Stomach (tissue), 8 donors: ENCODE measurements at regions not wholly inside any gene's neighbourhood (a gene's known extent, or its start where the extent isn't known, plus 50 kb on each side); places are given as distances from the start of the nearest gene placed in this dataset.

Source experiments
- DNase-seq, 2 donors: peaks; one replicate each; pipeline versions ENCODE4 v3.0.0 to v3.0.0-alpha.2; 2013 to 2019
- H3K27ac ChIP-seq, 5 donors: fragments of 200-600 bp in 4 of 5; sonication (generic) in 4 of 5; one replicate each; pipeline ENCODE4 v1.5.1; 2013 to 2019; ENCODE audit warnings: mild to moderate bottlenecking in 1 of 5, moderate library complexity in 1 of 5
- H3K27me3 ChIP-seq, 3 donors: fragments of 200-600 bp; sonication (generic); one replicate each; pipeline ENCODE4 v1.5.1; 2017 to 2019; ENCODE audit warnings: mixed run types in 1 of 3
- H3K36me3 ChIP-seq, 4 donors: fragments of 200-600 bp; sonication (generic); 1 replicate in 3 of 4; 2 replicates in 1 of 4; pipeline ENCODE4 v1.5.1; 2016 to 2019
- H3K4me1 ChIP-seq, 4 donors: fragments of 200-600 bp; sonication (generic); one replicate each; pipeline ENCODE4 v1.5.1; 2016 to 2019
- H3K4me3 ChIP-seq, 4 donors: fragments of 200-600 bp; sonication (generic) in 3 of 4; one replicate each; pipeline ENCODE4 v1.5.1; 2016 to 2019; ENCODE audit warnings: mild to moderate bottlenecking in 1 of 4
- H3K9me3 ChIP-seq, 4 donors: fragments of 200-600 bp; sonication (generic); one replicate each; pipeline ENCODE4 v1.5.1; 2016 to 2019
- CTCF ChIP-seq, 7 experiments: fragments of 450-650 bp in 4 of 7; fragments of 200-600 bp in 3 of 7; sonication (generic) in 3 of 7; IDR thresholded peaks; one replicate each; pipeline ENCODE4 v1.5.1; 2016 to 2019; ENCODE audit warnings: antibody characterized with exemption in 7 of 7, control low read depth in 2 of 7, mild to moderate bottlenecking in 1 of 7
- EP300 ChIP-seq: sonication (generic); formaldehyde crosslinking; IDR thresholded peaks from one replicate; pipeline ENCODE4 v1.6.1; 2017; ENCODE audit warnings: antibody characterized with exemption
- POLR2A ChIP-seq, 4 donors: fragments of 450-650 bp; IDR thresholded peaks; one replicate each; pipeline ENCODE4 v1.6.1; 2016; ENCODE audit warnings: antibody characterized with exemption in 4 of 4, control low read depth in 2 of 4, mild to moderate bottlenecking in 1 of 4, moderate library complexity in 1 of 4
- POLR2AphosphoS5 ChIP-seq, 3 donors: sonication (generic); formaldehyde crosslinking; IDR thresholded peaks; one replicate each; pipeline ENCODE4 v1.6.1; 2016; ENCODE audit warnings: antibody characterized with exemption in 3 of 3
- WGBS, 5 donors: extraction: QIAGEN DNeasy Blood & Tissue Kit in 3 of 5; methylation state at CpG; one replicate each; pipeline versions ENCODE4 v1.1.5 to v1.1.7; 2013 to 2018; 5-methylcytosine and 5-hydroxymethylcytosine counted together
- intact Hi-C: fragments of 100-400 bp; cut with DNase I; formaldehyde crosslinking; loops from one replicate; pipeline ENCODE4 v1.15.1; 2023; ENCODE audit warnings: low total_unique reads
- donor health status: healthy with polysubstance abuse.
- donor health status: Bipolar disorder and iron deficiency.
- donor health status: healthy.

DNA sequence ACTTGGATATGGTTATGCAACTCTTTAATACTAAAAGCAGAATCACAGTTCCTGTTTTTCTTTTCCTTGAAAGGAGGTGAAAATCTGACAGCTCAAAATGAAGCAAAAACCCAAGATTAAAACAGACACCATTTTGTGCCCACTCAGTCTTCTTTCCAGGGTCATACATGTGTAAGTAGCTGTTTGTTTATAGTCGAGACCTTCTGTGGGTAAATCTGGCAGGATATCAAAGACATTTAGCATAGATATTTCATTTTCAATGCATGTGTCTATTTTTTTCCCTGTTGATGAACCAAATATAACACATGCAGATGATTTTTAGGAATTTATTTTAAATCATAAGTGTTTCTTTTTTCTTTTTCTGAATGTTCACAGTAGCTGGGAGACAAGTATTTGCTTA lies 398.8 kb downstream of the FOXG1 start:
- DNase-seq = no peak
- Histone ChIP-seq H3K4me1 (no peaks in the 10 kb centered on the region), H3K9me3 (peaks cover 0 to 7% (median 0%) of the 10 kb centered on the region in 4 donors), H3K4me3 (no peak overlapping the region), H3K27me3 (no peaks in the 10 kb centered on the region), H3K36me3 (no peaks in the 10 kb centered on the region), H3K27ac (no peak overlapping the region)
- WGBS, 5 donors = 43 to 63% (median 49%) methylated on average over 1 of the region's 1 CpG
- no peak for TF ChIP-seq POLR2AphosphoS5 (IDR thresholded peaks at IDR 0.05)
- no peak for TF ChIP-seq CTCF (IDR thresholded peaks at IDR 0.05)
- no peak for TF ChIP-seq EP300
- no peak for TF ChIP-seq POLR2A (IDR thresholded peaks at IDR 0.05)
- intact Hi-C loops = no loop called here

DNA sequence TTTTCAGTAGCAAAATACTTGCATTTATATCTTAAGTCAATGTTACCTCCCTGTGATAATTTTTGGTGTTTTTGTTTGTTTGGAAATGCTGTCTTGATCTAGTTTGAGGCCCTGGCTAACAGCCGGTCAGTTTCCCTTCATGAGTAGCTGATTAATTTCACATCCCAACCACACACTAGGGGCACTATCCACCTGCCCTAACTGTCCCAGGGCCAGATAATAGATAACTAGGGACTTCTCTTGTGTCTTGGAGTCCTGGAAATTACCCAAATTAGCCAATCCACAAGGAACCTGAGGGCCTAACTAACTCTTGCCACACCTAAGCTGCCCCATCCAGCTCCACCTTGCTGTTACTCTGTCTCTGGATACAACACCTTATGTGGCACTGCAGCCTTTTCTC lies 399.9 kb downstream of the FOXG1 start:
- Histone ChIP-seq H3K4me3 (no peak overlapping the region), H3K4me1 (no peaks in the 10 kb centered on the region), H3K9me3 (peaks cover 0 to 7% (median 0%) of the 10 kb centered on the region in 4 donors), H3K27me3 (no peaks in the 10 kb centered on the region), H3K36me3 (no peaks in the 10 kb centered on the region), H3K27ac (no peak overlapping the region)
- intact Hi-C loops = no loop called here
- no peak for DNase-seq
- no peak for TF ChIP-seq POLR2A (IDR thresholded peaks at IDR 0.05)
- TF ChIP-seq EP300 = no peak
- no peak for TF ChIP-seq CTCF (IDR thresholded peaks at IDR 0.05)
- TF ChIP-seq POLR2AphosphoS5 (IDR thresholded peaks at IDR 0.05) = no peak
- WGBS, 5 donors = 40 to 60% (median 47%) methylated on average over 1 of the region's 1 CpG

GRCh38 chr14:29168149-29168548 lies 401.6 kb downstream of the FOXG1 start:
- TF ChIP-seq POLR2A (IDR thresholded peaks at IDR 0.05) (no peak), EP300 (no peak), POLR2AphosphoS5 (IDR thresholded peaks at IDR 0.05) (no peak), CTCF (IDR thresholded peaks at IDR 0.05) (no peak)
- no peaks in the 10 kb centered on the region for H3K36me3 ChIP-seq
- no peaks in the 10 kb centered on the region for H3K27me3 ChIP-seq
- H3K27ac ChIP-seq = no peak overlapping the region
- DNase-seq = no peak
- no peaks in the 10 kb centered on the region for H3K4me1 ChIP-seq
- 82 to 94% (median 88%) methylated on average over 5 to 7 of the region's 7 CpGs for WGBS, 5 donors
- no peak overlapping the region for H3K4me3 ChIP-seq
- peaks cover 0 to 7% (median 0%) of the 10 kb centered on the region in 4 donors for H3K9me3 ChIP-seq
- intact Hi-C loops = no loop called here

DNA sequence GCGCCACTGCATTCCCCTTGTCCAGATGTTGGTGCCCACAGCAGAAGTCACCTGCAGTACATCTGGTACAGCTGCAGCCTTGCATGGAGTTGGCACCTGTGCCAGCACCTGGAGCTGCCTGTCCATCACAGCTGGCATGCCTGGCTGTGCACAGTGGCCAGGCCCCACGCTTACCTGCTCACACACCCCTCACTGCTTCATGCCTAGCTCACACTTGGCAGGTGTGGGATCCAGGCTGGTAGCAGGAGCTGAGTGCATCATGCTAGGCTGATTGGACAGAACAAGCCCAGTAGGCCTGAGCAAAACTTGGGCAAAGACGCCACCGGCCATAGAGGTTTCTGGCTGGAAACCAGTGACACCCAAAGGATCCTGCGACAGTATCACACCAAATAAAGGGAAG lies 402.8 kb downstream of the FOXG1 start:
- Histone ChIP-seq H3K4me1 (no peaks in the 10 kb centered on the region), H3K27me3 (no peaks in the 10 kb centered on the region), H3K4me3 (no peak overlapping the region), H3K27ac (no peak overlapping the region), H3K9me3 (peaks cover 0 to 7% (median 0%) of the 10 kb centered on the region in 4 donors), H3K36me3 (no peaks in the 10 kb centered on the region)
- intact Hi-C loops = no loop called here
- TF ChIP-seq CTCF (IDR thresholded peaks at IDR 0.05) (no peak), POLR2AphosphoS5 (IDR thresholded peaks at IDR 0.05) (no peak), EP300 (no peak), POLR2A (IDR thresholded peaks at IDR 0.05) (no peak)
- no peak for DNase-seq
- 74 to 95% (median 84%) methylated on average over 4 to 5 of the region's 5 CpGs for WGBS, 5 donors
